AG04449 (cell line): ENCODE measurements at regions not wholly inside any gene's neighbourhood (a gene's known extent, or its start where the extent isn't known, plus 50 kb on each side); places are given as distances from the start of the nearest gene placed in this dataset.

Source experiments
- CTCF ChIA-PET: fragments of 350-600 bp; formaldehyde crosslinking; extraction: SDS; loops from one replicate; lab custom pipeline; 2021; ENCODE audit warnings: antibody characterized with exemption; lab: Yijun Ruan, JAX
- POLR2A ChIA-PET: fragments of 400-600, 350-600 bp; formaldehyde crosslinking; extraction: SDS; loops from one replicate; lab custom pipeline; 2020; ENCODE audit warnings: antibody characterized with exemption, inconsistent platforms; lab: Yijun Ruan, JAX
- DNase-seq: peaks from one replicate; pipeline ENCODE4 v3.0.0-alpha.2; 2010; ENCODE audit warnings: low read depth, low spot score
- H3K4me3 ChIP-seq: 2 replicates; pipeline ENCODE4 v1.5.1; 2011; ENCODE audit warnings: low read depth, mild to moderate bottlenecking, control low read depth, low read length
- TF ChIP-seq, protein P1 (sequence below): IDR thresholded peaks from one replicate; pipeline ENCODE4 v1.5.1; 2011; ENCODE audit warnings: mild to moderate bottlenecking, moderate library complexity, low read length, control low read depth, inconsistent platforms; ENCODE audit not compliant: insufficient read depth; ENCODE audit errors: missing control alignments

DNA sequence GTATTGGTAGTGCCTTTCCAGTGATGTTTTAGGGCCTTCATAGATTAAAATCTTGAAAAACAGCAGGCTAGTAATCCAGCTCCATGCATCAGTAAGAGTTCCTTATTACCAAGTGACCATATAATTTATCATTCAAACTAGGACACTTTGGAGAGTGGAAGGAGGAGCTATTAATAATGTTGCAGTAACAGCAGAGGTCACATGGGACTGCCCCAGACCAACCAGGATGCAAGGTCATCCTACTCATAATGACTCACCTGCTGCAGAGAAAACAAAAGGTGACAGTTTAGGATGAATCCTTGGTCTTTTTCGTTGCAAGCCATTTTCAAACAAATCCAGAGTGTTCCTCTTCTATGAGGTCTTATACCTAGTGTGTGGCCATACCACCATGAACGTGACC is 187.4 kb downstream of the NUF2 start:
- POLR2A ChIA-PET, result interaction anchor here (0.7 kb wide), 1 partner anchor 419 kb away, joined by 5 read pairs; no protein-coding TSS in a partner anchor
- no peak for DNase-seq
- no peak overlapping the region for H3K4me3 ChIP-seq
- TF ChIP-seq, protein P1, sequence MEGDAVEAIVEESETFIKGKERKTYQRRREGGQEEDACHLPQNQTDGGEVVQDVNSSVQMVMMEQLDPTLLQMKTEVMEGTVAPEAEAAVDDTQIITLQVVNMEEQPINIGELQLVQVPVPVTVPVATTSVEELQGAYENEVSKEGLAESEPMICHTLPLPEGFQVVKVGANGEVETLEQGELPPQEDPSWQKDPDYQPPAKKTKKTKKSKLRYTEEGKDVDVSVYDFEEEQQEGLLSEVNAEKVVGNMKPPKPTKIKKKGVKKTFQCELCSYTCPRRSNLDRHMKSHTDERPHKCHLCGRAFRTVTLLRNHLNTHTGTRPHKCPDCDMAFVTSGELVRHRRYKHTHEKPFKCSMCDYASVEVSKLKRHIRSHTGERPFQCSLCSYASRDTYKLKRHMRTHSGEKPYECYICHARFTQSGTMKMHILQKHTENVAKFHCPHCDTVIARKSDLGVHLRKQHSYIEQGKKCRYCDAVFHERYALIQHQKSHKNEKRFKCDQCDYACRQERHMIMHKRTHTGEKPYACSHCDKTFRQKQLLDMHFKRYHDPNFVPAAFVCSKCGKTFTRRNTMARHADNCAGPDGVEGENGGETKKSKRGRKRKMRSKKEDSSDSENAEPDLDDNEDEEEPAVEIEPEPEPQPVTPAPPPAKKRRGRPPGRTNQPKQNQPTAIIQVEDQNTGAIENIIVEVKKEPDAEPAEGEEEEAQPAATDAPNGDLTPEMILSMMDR, result no peak
- CTCF ChIA-PET, result no interaction called here

DNA sequence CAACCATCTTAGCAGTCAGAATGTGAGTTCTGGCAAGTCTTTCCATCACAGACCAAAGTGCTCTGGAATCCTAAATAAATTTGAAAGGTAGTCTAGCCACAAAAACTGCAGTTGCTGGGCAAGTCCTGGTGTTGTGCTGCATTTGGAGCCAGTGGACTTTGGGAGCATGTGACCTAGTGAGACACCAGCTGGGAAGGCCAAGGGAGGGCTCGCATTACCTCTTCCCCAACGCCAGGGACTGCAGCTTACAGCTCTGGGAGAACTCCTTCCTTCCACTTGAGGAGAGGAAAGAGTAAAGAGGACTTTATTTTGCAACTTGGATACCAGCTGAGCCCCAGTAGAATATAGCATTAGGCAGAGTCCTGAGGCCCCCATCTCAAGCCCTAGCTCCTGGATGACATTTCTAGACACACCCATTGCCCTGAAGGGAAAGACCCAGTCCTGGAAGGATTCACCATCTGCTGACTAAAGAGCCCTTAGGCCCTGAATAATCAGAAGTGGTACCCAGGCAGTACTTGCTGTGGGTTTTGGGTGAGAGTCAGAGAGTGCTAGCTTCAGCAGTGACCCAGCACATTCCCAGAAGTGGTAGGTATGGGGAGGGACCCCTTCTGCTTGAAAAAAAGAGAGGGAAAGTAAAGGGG is 190.7 kb downstream of the NUF2 start:
- ChIA-PET CTCF (interaction anchor here (1.2 kb wide), 1 partner anchor 17 kb away, joined by 3 read pairs; no protein-coding TSS in a partner anchor), POLR2A (no interaction called here)
- no peak overlapping the region for H3K4me3 ChIP-seq
- TF ChIP-seq, protein P1, result no peak
- DNase-seq, result no peak

DNA sequence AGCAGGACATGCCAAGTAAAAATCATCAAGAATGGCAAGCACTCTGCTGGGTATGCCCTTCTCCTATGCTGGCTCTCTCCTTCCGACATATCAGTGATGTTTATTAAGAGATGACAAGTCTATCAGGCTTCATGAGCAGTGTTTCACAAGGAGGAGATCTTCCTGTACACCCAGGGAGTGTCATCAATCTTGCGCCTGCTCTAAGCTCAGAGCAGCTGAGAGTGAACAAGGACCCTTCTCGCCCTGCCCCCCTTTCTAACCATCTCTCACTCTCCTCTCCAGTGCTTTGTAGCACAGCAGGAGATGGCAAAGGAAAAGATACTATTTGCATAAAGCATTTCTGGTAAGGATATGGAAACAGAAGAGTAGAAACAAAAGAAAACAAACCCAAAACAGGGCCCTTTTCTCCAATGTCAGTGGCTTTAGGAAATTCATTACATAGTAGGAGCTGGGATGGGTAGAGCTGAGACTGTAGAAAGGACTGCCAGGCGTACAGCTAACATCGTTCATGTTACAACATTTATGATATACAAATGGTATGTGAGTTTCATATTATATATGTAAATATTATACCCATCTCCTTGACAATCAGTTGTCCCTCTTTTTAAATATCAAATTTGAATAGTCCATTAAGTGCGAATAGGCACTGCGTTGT is 201.7 kb downstream of the NUF2 start:
- no peak overlapping the region for H3K4me3 ChIP-seq
- POLR2A ChIA-PET, result no interaction called here
- CTCF ChIA-PET, result interaction anchor here (2.5 kb wide), 1 partner anchor 12 kb away, joined by 7 read pairs; no protein-coding TSS in a partner anchor
- no peak for DNase-seq
- TF ChIP-seq, protein P1, result no peak

DNA sequence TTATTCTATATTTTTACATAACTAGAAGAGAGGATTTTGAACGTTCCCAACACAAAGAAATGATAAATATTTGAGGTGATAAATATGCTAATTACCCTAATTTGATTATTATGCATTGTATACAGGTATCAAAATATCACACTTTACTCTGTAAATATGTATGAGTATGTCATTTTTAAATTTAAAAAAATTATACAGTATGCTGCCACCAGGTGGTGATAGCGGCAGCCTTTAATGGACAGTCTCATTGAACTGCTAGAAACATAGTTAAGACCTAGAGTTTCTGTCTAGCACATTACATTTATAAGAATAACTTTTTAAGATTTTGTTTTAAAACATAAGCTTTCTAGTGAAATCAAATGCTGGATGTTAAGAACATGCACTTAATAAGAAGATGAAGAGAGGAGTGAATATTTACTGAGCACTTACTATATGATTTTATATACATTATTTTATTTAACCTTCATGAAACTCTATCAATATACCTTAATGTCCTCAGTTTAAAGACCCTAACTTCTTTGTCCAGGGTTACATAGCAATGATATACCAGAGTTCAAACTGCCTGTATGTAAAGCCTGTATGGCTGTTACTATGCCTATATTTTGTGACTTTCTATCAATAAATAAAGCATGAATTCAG is 207.1 kb downstream of the NUF2 start:
- ChIA-PET CTCF (interaction anchor here (1.1 to 4.0 kb wide), 5 partner anchors 10 to 1544 kb away, joined by 3 to 29 read pairs (median 5); no protein-coding TSS in a partner anchor), POLR2A (no interaction called here)
- H3K4me3 ChIP-seq, result no peak overlapping the region
- TF ChIP-seq, protein P1, result peak; percentile 18
- DNase-seq, result no peak

DNA sequence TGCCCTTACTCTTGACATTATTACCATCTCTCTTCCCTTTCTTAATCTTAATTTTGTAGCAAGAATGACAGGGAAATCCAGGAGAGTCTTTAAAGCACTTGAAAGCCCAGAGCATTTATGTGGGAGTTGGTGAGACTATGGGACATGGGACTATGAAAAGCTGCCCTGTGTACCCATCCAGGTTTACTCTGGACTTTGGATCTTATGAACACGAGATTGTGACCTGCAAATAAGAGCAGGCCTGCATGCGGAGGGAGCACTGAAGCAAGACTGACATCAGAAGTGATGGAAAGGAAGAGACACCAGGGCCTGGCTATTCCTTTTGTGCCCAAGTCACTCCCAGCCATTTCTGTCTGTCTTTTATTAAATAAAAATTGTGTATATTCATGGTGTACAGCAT is 209.6 kb downstream of the NUF2 start:
- ChIA-PET POLR2A (no interaction called here), CTCF (interaction anchor here (4.0 kb wide), 1 partner anchor 1541 kb away, joined by 29 read pairs; no protein-coding TSS in a partner anchor)
- DNase-seq, result no peak
- TF ChIP-seq, protein P1, result no peak
- no peak overlapping the region for H3K4me3 ChIP-seq

DNA sequence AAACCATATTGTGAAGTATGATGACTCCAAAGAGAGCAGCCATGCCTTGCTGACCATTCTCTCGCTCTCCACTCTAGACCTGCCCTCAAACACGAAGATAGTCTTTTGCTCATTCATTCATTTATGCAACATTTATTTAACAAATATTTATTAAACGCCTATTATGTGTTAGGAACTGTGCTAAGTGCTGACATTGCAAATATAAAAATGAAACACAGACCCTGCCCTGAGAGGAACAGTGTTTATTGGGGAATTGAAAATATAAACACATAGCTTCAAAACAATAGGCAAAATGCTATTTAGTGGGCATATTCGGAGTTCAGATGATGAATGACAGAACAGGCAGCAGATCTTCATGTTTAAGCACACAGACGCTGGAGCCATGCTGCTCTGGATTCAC is 213.6 kb downstream of the NUF2 start:
- H3K4me3 ChIP-seq, result no peak overlapping the region
- CTCF ChIA-PET, result interaction anchor here (0.5 to 2.8 kb wide), 10 partner anchors 11 to 1538 kb away, joined by 3 to 17 read pairs (median 3); no protein-coding TSS in a partner anchor

More for the DNA sequence above, 213.6 kb downstream of the NUF2 start:
- TF ChIP-seq, protein P1, result no peak
- POLR2A ChIA-PET, result no interaction called here
- no peak for DNase-seq
